HS-27A (cell line): ENCODE measurements at regions not wholly inside any gene's neighbourhood (a gene's known extent, or its start where the extent isn't known, plus 50 kb on each side); places are given as distances from the start of the nearest gene placed in this dataset.

ENCODE experiments used
- DNase-seq: peaks from one replicate; pipeline ENCODE4 v3.0.0-alpha.2; 2012; ENCODE audit warnings: low read depth, missing footprints

- DNase-seq: no peak
Observed at GRCh38 chr5:12354686-12355085, 450.4 kb upstream of the CTNND2 start.

GRCh38 chr5:12343558-12343957 is 439.3 kb upstream of the CTNND2 start:
- DNase-seq: no peak

- no peak for DNase-seq
Observed at GRCh38 chr5:12335938-12336337, 431.7 kb upstream of the CTNND2 start.

DNA sequence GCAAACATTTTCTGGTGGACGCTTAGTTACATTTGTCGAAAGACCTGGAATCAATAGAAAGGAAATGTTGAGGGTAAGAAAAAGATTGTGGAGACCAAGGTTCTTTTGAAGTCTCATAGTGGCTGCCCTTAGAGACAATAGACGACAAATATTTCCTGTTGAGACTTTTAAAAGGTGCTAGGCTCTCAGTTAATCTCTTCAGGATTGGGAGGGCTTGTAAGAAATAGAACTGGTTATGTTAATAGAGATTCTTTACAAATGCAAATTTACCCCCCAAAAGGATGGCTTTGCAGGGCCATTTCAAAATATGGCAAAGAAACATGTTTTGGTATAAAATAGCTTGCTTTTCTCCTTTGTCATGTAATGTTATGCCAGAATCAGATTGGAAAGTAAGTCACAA is 428.2 kb upstream of the CTNND2 start:
- DNase-seq: no peak

DNA sequence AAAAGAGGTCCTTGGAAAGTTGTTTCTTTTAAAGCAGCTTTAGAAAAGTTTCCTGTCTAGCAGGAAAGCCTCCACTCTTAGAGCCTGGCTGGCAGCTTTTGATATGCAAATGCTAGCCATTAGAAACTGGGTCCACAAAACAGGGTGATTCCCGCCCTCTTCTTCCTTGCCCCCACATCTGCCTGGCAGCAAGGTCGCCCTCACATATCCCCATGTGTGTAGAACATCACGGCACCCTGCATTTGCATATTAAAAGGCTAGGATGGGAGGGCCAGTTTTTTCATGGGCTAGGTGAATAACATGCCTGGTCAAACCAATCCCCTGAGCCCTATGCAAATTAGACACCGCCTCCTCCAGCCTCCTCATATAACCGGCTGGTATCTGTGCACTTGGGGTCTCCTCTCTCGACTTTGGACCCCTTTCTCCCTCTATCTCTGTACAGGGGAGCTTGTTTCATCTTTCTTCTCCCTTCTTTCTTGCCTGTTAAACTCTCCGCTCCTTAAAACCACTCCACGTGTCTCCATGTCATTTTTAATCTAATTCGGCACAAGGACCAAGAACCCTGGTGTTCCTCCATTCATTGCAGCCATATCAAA is 426.8 kb upstream of the CTNND2 start:
- DNase-seq: no peak

DNA sequence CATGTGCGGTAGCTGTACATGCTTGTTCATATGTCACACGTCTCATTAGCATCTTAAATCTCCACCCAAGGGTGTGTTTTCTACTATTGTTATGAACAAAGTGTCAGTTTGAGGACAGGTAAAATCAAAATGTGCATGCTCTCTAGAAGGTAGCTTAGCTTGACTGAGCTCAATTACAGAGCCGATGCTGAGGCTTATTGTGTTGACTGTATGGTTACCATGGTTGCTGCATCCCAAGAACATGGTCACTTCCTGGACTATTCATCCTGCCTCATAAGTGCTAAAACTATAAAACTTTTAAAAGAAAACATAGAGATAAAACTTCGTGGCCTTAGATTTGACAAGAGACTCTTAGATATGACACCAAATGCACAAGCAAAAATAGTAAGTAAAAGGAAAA is 426.1 kb upstream of the CTNND2 start:
- DNase-seq: no peak

- DNase-seq: no peak
Observed at GRCh38 chr5:12323637-12324229, 419.5 kb upstream of the CTNND2 start.

- no peak for DNase-seq
Observed at GRCh38 chr5:12322042-12322441, 417.8 kb upstream of the CTNND2 start.

DNA sequence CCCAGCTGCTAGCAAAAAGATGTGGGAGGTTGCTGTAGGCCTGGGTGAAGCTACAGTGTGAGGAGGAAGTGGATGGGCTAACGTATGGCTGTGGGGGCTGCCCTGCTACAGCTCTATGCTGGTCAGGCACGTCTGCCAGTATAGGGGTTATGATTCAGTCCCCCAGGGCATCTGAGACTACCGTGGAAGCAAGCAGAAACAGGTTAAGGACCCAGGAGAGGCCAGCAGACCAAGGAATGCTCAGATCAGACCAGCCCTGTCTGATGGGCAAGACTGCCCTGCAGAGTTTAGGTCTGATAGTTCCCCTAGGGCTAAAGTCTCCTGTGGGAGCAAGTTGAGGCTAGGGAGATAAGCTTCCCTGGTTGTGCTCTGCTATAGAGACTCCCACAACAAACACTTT is 416.1 kb upstream of the CTNND2 start:
- DNase-seq: no peak

DNA sequence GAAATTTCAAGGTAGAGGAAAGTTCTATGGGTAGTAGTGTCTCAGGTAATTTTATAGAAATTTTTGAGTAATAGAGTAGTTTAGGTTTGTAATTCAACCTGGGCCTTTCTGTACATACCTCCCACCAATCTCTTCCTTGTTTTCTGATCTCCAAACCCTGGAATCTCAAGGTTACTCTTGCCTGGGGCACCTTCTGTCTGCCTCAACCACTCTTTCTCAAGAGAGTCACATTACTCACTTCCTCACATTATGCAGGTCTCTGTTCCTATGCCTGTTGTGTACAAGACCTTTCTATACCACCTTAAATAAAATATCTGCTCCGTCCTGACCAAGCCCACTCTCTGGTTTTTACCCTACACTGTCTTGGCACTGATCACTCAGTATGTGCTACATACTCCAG is 412.6 kb upstream of the CTNND2 start:
- no peak for DNase-seq

DNA sequence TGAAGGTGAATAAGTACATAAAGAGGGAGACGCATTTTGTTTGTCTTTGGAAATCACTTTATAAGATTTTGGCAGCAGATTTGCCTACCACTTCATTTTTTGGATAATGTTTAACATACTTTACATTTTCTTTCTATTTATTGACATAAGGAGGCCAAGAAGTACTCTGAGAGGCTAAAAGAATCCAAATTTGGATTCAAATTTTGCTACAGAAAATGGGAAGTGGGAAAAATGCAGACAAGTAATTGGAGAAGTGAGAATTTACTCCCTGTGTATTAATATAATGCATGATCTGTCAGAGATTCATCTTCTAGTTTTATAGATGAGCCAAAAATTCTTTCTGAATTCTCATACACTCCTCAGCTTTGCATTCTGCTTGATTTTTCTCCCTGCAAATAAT is 411.2 kb upstream of the CTNND2 start:
- no peak for DNase-seq

DNA sequence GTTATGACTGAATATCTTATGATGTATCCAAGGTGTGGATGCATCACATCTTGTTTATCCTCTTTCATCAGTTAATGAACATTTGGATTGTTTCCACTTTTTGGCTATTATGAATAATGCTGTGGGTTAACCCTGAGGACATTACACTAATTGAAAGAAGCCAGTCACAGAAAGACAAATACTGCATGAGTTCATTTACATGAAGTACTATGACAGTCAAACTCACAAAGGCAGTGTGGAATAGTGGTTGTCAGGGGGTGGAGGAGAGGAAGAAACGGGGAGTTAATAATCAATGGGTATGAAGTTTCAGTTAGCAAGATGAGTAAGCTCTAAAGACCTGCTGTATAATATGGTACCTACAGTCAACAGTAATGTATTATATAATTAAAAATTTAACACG is 409.4 kb upstream of the CTNND2 start:
- no peak for DNase-seq

DNA sequence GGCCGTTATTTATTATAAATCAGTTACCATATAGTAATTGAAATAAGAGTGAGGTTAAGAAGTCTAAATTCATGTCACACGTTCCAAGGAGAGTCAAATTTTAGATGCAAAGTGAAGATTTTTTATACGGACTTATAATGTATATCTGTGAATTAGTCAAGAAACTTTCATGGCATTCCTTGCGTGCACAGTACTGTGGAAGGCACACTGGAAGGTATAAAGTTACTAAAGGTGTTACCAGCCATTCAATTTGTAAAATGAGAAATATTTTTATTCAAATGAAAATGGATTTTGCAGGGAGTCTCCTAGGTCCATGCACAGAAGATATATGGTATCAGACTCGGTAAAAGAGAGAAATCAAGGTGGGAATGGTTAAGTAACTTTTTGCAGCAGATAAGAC is 408.1 kb upstream of the CTNND2 start:
- DNase-seq: no peak

DNA sequence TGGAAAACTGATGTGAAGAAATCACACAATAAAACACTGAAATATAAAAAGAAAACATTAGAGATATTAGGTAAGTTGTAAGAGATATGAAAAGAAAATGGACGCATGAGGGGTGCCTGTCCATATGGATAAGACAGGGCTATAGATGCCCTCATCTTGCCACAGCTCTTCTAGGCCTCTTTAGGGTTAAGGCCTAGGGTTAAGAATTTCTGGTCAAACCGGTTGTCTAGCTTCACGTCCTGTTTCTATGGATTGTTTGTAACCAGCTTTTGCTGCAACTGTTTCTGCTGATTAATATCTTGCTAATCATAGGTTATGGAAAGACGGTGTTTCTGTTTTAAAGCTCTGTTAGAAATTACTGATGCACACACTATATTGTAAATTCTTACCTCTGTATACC is 389.9 kb upstream of the CTNND2 start:
- DNase-seq: no peak

GRCh38 chr5:12292610-12293204 is 388.5 kb upstream of the CTNND2 start:
- DNase-seq: peak; percentile 2

- DNase-seq: no peak
Observed at GRCh38 chr5:12284604-12285003, 380.4 kb upstream of the CTNND2 start.

DNA sequence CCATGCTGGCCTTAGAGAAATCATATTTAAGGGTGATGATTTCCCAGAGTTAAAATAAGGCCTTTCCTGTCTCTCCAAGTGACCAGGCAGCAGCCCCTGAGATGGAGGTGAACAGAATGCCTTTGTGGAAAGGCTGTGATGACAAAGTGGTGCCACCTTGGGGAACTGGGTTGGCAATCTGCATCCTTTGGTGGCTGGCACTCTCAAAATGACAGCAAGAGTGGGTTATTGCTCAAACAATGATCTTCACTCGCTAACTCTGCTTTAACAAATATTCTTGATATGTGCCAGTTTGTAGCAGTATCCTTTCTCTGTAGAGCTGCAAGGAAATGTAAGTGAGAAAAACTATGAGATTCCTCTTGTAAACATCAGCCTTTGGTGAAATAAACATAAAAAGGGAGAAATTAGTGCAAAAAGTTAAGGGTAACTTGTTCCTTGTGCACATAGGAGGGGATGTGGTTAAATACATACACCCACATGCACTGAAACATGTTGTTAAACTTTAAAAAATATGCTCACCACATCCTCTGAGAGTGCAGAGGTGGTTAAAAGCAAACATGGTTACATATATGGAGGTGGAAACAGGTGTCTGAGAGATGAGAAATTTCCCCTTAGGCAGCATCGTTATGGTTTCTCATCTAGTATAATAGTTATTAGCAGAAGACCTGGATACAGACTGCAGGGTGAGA is 373.4 kb upstream of the CTNND2 start:
- DNase-seq: no peak

GRCh38 chr5:12274236-12274635 is 370.0 kb upstream of the CTNND2 start:
- no peak for DNase-seq

DNA sequence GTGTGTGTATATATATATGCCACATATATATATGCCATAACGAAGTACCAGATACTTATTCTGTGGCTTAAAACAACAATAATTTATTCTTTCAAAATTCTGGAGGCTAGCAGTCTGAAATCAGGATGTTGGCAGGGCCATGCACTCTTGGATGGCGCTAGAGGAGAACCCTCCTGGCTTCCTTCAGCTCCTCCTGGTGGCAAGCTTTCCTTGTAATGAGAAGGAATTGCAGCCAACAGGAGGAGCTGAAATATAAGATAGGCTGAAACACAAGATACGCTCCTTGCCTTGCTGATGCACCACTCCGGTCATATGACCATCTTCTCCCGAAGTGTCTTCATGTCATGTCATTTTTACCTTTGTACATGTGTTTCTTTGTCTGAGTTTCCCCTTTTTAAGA is 368.1 kb upstream of the CTNND2 start:
- peak; percentile 14 for DNase-seq

GRCh38 chr5:12270914-12271313 is 366.7 kb upstream of the CTNND2 start:
- DNase-seq: no peak

DNA sequence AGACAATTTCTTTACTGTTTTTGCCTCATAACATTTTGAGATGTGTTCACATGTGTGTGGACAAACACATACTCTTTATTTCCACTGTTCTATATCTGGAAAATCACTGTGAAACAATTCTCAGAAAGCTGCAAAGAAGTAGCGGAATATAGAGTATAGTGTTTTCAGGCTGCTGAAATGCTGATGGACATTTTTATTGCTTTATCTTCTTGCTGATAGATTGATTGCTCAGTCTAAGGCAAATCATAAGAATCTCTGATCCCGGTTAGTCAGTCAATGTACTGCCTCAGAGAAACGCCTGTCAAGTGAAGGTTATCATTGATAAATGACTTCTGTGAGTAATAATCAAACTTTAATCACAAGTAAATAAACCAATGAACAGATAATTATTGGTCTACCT is 364.9 kb upstream of the CTNND2 start:
- DNase-seq: no peak

GRCh38 chr5:12258549-12258948 is 354.3 kb upstream of the CTNND2 start:
- no peak for DNase-seq

DNA sequence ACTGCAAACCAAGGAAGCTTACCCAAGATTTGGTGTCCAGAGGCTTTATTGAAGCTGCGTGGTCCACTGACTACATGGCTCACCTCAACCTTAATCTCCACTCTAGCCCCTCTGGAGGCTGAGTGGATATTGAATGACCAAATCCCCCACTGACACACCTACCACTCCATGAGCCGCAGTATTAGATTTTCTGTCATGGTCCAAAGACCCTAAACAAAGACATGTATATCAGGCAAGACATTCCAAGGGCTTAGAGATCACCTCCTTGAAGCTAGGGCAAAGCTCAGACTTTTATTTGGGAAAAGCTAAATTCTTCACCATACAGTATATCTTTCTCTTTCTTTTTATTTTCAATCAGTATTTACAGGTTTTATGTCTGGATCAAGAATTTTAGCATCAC is 346.2 kb upstream of the CTNND2 start:
- no peak for DNase-seq
